GM23338 (cell line): ENCODE measurements at regions not wholly inside any gene's neighbourhood (a gene's known extent, or its start where the extent isn't known, plus 50 kb on each side); places are given as distances from the start of the nearest gene placed in this dataset. TPM values are rescaled to one million over a fixed set of nuclear protein-coding genes. Genes with fewer than 3 reads are reported as not detected.
"Not testable (repeated sequence)": the region's sequence is repeated elsewhere in the genome, so short reads cannot be mapped to it uniquely, and the experiment has no call there.

Source experiments
- ATAC-seq: fragments of 200-7000 bp; cut with Tn5 transposase; 3 replicates; pipeline ENCODE4 v1.9.1; 2020
- DNase-seq: peaks from one replicate; pipeline ENCODE4 v3.0.0-alpha.2; 2015; ENCODE audit warnings: low spot score
- H2AFZ ChIP-seq: fragments of 200-600 bp; sonication (generic); 2 replicates; pipeline ENCODE4 v1.8.0; 2016; ENCODE audit warnings: antibody characterized with exemption, mild to moderate bottlenecking, moderate library complexity
- H3F3A ChIP-seq: fragments of 200-600 bp; sonication (generic); replicated peaks from 2 replicates; pipeline ENCODE4 v1.8.0; 2017; ENCODE audit warnings: antibody characterized with exemption, mixed run types, low read depth
- H3K27ac ChIP-seq: fragments of 200-600 bp; sonication (generic); 2 replicates; pipeline ENCODE4 v1.6.1; 2016; ENCODE audit warnings: low read depth
- H3K27me3 ChIP-seq: fragments of 200-600 bp; sonication (generic); 2 replicates; pipeline ENCODE4 v1.8.0; 2016; ENCODE audit warnings: mild to moderate bottlenecking, mixed run types, moderate library complexity; ENCODE audit not compliant: insufficient read depth
- H3K36me3 ChIP-seq: fragments of 200-600 bp; sonication (generic); 2 replicates; pipeline ENCODE4 v1.8.0; 2016; ENCODE audit warnings: mild to moderate bottlenecking; ENCODE audit not compliant: insufficient read depth
- H3K4me1 ChIP-seq: fragments of 200-600 bp; sonication (generic); 2 replicates; pipeline ENCODE4 v1.8.0; 2016; ENCODE audit warnings: mild to moderate bottlenecking, moderate library complexity; ENCODE audit not compliant: insufficient read depth
- H3K4me2 ChIP-seq: fragments of 200-600 bp; sonication (generic); 2 replicates; pipeline ENCODE4 v1.7.1; 2017; ENCODE audit warnings: mixed run types
- H3K4me3 ChIP-seq: fragments of 200-600 bp; sonication (generic); 2 replicates; pipeline ENCODE4 v1.6.1; 2016; ENCODE audit warnings: mixed run types
- H3K79me2 ChIP-seq: fragments of 200-600 bp; sonication (generic); replicated peaks from 2 replicates; pipeline ENCODE4 v1.8.0; 2017; ENCODE audit warnings: mild to moderate bottlenecking; ENCODE audit not compliant: insufficient read depth
- H3K9me2 ChIP-seq: fragments of 200-600 bp; sonication (generic); 2 replicates; pipeline ENCODE4 v1.8.0; 2017; ENCODE audit not compliant: insufficient read depth
- H4K20me1 ChIP-seq: fragments of 200-600 bp; sonication (generic); replicated peaks from 2 replicates; pipeline ENCODE4 v1.8.0; 2017; ENCODE audit warnings: mild to moderate bottlenecking; ENCODE audit not compliant: insufficient read depth
- H3K27ac Mint-ChIP-seq: 2 replicates; pipeline ENCODE4 v1.8.0; 2020; ENCODE audit warnings: inconsistent platforms, mild to moderate bottlenecking, moderate library complexity, mixed read lengths
- H3K27me3 Mint-ChIP-seq: 3 replicates; pipeline ENCODE4 v1.8.0; 2022; ENCODE audit warnings: low read depth, mild to moderate bottlenecking, moderate library complexity, mixed read lengths, inconsistent platforms; ENCODE audit not compliant: insufficient read depth, poor library complexity
- H3K36me3 Mint-ChIP-seq: 3 replicates; pipeline ENCODE4 v1.8.0; 2021; ENCODE audit warnings: low read depth, mild to moderate bottlenecking, inconsistent platforms, moderate library complexity, mixed read lengths
- H3K4me1 Mint-ChIP-seq: 3 replicates; pipeline ENCODE4 v1.8.0; 2020; ENCODE audit warnings: mild to moderate bottlenecking, inconsistent platforms, mixed read lengths
- H3K4me3 Mint-ChIP-seq: 3 replicates; pipeline ENCODE4 v1.8.0; 2021; ENCODE audit warnings: moderate library complexity, mild to moderate bottlenecking, inconsistent platforms, mixed read lengths
- H3K9me3 Mint-ChIP-seq: 3 replicates; pipeline ENCODE4 v1.8.0; 2020; ENCODE audit warnings: moderate library complexity, mild to moderate bottlenecking, inconsistent platforms, mixed read lengths
- NANOG ChIP-seq: IDR thresholded peaks from 2 replicates; pipeline ENCODE4 v1.6.1; 2016; ENCODE audit warnings: antibody characterized with exemption, borderline replicate concordance
- ZNF114 ChIP-seq: fragments of 250-450 bp; sonication (Bioruptor Pico); IDR thresholded peaks from 2 replicates; pipeline ENCODE4 v1.5.0; 2020; ENCODE audit warnings: mild to moderate bottlenecking, moderate library complexity
- small RNA-seq: library from RNA; depleted of rRNA; stranded (forward); fragments of <200 nt; gene quantifications from one replicate; pipeline ENCODE3, GENCODE V24; 2014; ENCODE audit warnings: low replicate concordance
- TF ChIP-seq, protein P1 (sequence below), 2 experiments: fragments of 200-600 bp in 1 of 2; sonication (generic) in 1 of 2; conservative IDR thresholded peaks; 2 replicates each; pipeline versions ENCODE4 v1.5.1 to v1.6.1; 2016 to 2017; ENCODE audit warnings: antibody characterized with exemption in 2 of 2, low read depth in 2 of 2, mild to moderate bottlenecking in 2 of 2, moderate library complexity in 1 of 2

DNA sequence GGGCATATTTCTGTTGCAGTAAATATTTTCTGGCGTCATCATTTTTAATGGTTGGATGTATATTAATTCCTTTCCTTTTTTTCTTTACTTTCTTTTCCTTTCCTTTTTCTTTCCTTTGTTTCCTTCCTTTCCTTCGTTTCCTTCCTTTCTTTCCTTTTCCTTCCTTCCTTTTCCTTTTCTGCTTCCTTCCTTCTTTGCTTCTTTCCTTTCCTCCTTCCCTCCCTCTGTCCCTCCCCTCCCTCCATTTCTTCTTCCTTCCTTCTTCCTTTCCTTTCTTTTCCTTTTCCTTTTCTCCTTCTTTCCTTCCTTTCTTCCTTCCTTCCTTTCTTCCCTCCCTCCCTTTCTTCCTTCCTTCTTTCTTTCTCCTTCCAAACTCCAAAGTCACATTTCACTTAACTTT is 54.9 kb upstream of the LYSMD4 start:
- H3K36me3 Mint-ChIP-seq = no peaks in the 10 kb centered on the region
- no peaks in the 10 kb centered on the region for H3K4me1 ChIP-seq
- no peak overlapping the region for H3K4me3 Mint-ChIP-seq
- no peaks in the 10 kb centered on the region for H3K36me3 ChIP-seq
- H3K27ac Mint-ChIP-seq = no peak overlapping the region
- no peak for DNase-seq
- H3K27me3 Mint-ChIP-seq = peaks cover 3% of the 10 kb centered on the region
- TF ChIP-seq ZNF114 (CRISPR knock-in tag) (no peak), NANOG (no peak)
- TF ChIP-seq, protein P1, sequence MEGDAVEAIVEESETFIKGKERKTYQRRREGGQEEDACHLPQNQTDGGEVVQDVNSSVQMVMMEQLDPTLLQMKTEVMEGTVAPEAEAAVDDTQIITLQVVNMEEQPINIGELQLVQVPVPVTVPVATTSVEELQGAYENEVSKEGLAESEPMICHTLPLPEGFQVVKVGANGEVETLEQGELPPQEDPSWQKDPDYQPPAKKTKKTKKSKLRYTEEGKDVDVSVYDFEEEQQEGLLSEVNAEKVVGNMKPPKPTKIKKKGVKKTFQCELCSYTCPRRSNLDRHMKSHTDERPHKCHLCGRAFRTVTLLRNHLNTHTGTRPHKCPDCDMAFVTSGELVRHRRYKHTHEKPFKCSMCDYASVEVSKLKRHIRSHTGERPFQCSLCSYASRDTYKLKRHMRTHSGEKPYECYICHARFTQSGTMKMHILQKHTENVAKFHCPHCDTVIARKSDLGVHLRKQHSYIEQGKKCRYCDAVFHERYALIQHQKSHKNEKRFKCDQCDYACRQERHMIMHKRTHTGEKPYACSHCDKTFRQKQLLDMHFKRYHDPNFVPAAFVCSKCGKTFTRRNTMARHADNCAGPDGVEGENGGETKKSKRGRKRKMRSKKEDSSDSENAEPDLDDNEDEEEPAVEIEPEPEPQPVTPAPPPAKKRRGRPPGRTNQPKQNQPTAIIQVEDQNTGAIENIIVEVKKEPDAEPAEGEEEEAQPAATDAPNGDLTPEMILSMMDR (conservative IDR thresholded peaks at IDR 0.05; ENCODE audit: low read depth in 2 of 2) = no peak
- no peak overlapping the region for H2AFZ ChIP-seq
- H4K20me1 ChIP-seq = no peaks in the 10 kb centered on the region
- no peak overlapping the region for H3K4me3 ChIP-seq
- no peak for ATAC-seq
- no peak overlapping the region for H3K4me2 ChIP-seq
- H3K27ac ChIP-seq = no peak overlapping the region
- H3K27me3 ChIP-seq = no peaks in the 10 kb centered on the region
- H3F3A ChIP-seq = no peaks in the 10 kb centered on the region
- H3K4me1 Mint-ChIP-seq = no peaks in the 10 kb centered on the region
- no peaks in the 10 kb centered on the region; the same call in 2 of the 3 replicates for H3K9me3 Mint-ChIP-seq
- H3K9me2 ChIP-seq = no peaks in the 10 kb centered on the region
- no peaks in the 10 kb centered on the region for H3K79me2 ChIP-seq

DNA sequence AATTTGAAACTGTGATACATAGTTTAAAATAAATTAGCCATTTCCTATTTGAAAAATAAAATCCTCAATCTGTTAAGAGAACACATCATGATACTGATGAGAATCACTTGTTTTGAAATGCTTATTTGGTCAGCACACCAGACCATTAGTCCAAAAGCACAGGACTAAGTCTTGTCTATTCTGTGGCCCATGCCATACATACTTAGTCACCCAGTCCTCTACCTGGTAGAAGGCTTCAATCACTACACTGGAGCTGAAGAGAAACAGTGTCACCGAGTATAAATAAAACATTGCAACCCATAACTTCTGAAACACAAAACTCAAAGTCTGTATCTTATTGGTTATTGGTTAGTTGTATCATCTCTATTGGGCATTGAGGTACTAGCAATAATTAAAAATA is 51.6 kb upstream of the LYSMD4 start:
- not testable (repeated sequence) for H3K4me1 Mint-ChIP-seq, H3K4me1 ChIP-seq, H3K4me2 ChIP-seq, H3K27me3 Mint-ChIP-seq, H3K9me3 Mint-ChIP-seq, H3K27me3 ChIP-seq, H2AFZ ChIP-seq, H3K4me3 Mint-ChIP-seq, H3K4me3 ChIP-seq, DNase-seq, H3K27ac Mint-ChIP-seq, H4K20me1 ChIP-seq, H3K27ac ChIP-seq, H3F3A ChIP-seq, ATAC-seq, H3K36me3 ChIP-seq, H3K9me2 ChIP-seq, H3K79me2 ChIP-seq, H3K36me3 Mint-ChIP-seq

GRCh38 chr15:99783918-99784619 is 50.8 kb upstream of the LYSMD4 start:
- H4K20me1 ChIP-seq, H3K36me3 ChIP-seq, H3K27me3 Mint-ChIP-seq, H2AFZ ChIP-seq, DNase-seq, H3K4me1 ChIP-seq, H3F3A ChIP-seq, H3K79me2 ChIP-seq, H3K4me2 ChIP-seq, H3K4me1 Mint-ChIP-seq, H3K27ac ChIP-seq, H3K27ac Mint-ChIP-seq, H3K9me2 ChIP-seq, H3K27me3 ChIP-seq, ATAC-seq, H3K9me3 Mint-ChIP-seq, H3K4me3 ChIP-seq, H3K4me3 Mint-ChIP-seq, H3K36me3 Mint-ChIP-seq: not testable (repeated sequence)

Small RNA genes in the stretch of these regions (small RNA-seq; reads per million reads assigned to genes)
- not detected for gene RN7SL484P
